ENCODE measurements at regions not wholly inside any gene's neighbourhood (a gene's known extent, or its start where the extent isn't known, plus 50 kb on each side); places are given as distances from the start of the nearest gene placed in this dataset.

GRCh38 chr1:173353350-173353749 lies 123.8 kb upstream of the PRDX6 start:
- intact Hi-C loops (cut with micrococcal nuclease; ENCODE audit: unreplicated experiment) = no loop called here
- Histone ChIP-seq H3K4me3 (ENCODE audit: low read depth, low read length) (no peak overlapping the region), H3K36me3 (ENCODE audit: control insufficient read depth, insufficient read depth, low read length) (no peaks in the 10 kb centered on the region), H3K4me1 (no peaks in the 10 kb centered on the region), H3K27me3 (replicated peaks; ENCODE audit: control insufficient read depth, insufficient read depth, low read length) (no peaks in the 10 kb centered on the region), H3K9me3 (peaks cover 13% of the 10 kb centered on the region)
- no peaks in the 10 kb centered on the region for H3K4me1 Mint-ChIP-seq (ENCODE audit: low read depth, unreplicated experiment)
- H3K36me3 Mint-ChIP-seq (ENCODE audit: insufficient read depth, unreplicated experiment) = peaks cover 6% of the 10 kb centered on the region
- H3K27me3 Mint-ChIP-seq (ENCODE audit: insufficient read depth, unreplicated experiment) = no peaks in the 10 kb centered on the region
- no peak overlapping the region for H3K27ac Mint-ChIP-seq (ENCODE audit: unreplicated experiment)
- POLR2A ChIA-PET = no interaction called here
- no TSS peak for BruUV-seq (replicated peaks)
- CTCF ChIA-PET = no interaction called here
- TF ChIP-seq, protein P1, sequence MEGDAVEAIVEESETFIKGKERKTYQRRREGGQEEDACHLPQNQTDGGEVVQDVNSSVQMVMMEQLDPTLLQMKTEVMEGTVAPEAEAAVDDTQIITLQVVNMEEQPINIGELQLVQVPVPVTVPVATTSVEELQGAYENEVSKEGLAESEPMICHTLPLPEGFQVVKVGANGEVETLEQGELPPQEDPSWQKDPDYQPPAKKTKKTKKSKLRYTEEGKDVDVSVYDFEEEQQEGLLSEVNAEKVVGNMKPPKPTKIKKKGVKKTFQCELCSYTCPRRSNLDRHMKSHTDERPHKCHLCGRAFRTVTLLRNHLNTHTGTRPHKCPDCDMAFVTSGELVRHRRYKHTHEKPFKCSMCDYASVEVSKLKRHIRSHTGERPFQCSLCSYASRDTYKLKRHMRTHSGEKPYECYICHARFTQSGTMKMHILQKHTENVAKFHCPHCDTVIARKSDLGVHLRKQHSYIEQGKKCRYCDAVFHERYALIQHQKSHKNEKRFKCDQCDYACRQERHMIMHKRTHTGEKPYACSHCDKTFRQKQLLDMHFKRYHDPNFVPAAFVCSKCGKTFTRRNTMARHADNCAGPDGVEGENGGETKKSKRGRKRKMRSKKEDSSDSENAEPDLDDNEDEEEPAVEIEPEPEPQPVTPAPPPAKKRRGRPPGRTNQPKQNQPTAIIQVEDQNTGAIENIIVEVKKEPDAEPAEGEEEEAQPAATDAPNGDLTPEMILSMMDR (IDR thresholded peaks at IDR 0.05; ENCODE audit: insufficient read depth in 1 of 2, low read depth in 1 of 2, low read length in 1 of 2, severe bottlenecking in 1 of 2, unreplicated experiment in 1 of 2) = no peak
- no peak for DNase-seq
- H3K9me3 Mint-ChIP-seq (ENCODE audit: unreplicated experiment) = peaks cover 57% of the 10 kb centered on the region
- no peak overlapping the region for H3K4me3 Mint-ChIP-seq (ENCODE audit: unreplicated experiment)

- Mint-ChIP-seq H3K4me1 (ENCODE audit: low read depth, unreplicated experiment) (no peaks in the 10 kb centered on the region), H3K4me3 (ENCODE audit: unreplicated experiment) (no peak overlapping the region), H3K27ac (ENCODE audit: unreplicated experiment) (no peak overlapping the region), H3K27me3 (ENCODE audit: insufficient read depth, unreplicated experiment) (no peaks in the 10 kb centered on the region), H3K9me3 (ENCODE audit: unreplicated experiment) (peaks cover 53% of the 10 kb centered on the region), H3K36me3 (ENCODE audit: insufficient read depth, unreplicated experiment) (peaks cover 6% of the 10 kb centered on the region)
- BruUV-seq (replicated peaks) = no TSS peak
- Histone ChIP-seq H3K4me3 (ENCODE audit: low read depth, low read length) (no peak overlapping the region), H3K36me3 (ENCODE audit: control insufficient read depth, insufficient read depth, low read length) (no peaks in the 10 kb centered on the region), H3K27me3 (replicated peaks; ENCODE audit: control insufficient read depth, insufficient read depth, low read length) (no peaks in the 10 kb centered on the region), H3K9me3 (peaks cover 13% of the 10 kb centered on the region; the same call in 1 of the 2 replicates), H3K4me1 (no peaks in the 10 kb centered on the region)
- no peak for DNase-seq
- POLR2A ChIA-PET = no interaction called here
- TF ChIP-seq, protein P1 (IDR thresholded peaks at IDR 0.05; ENCODE audit: insufficient read depth in 1 of 2, low read depth in 1 of 2, low read length in 1 of 2, severe bottlenecking in 1 of 2, unreplicated experiment in 1 of 2) = no peak
- intact Hi-C loops (cut with micrococcal nuclease; ENCODE audit: unreplicated experiment) = no loop called here
- CTCF ChIA-PET = no interaction called here
Measured at GRCh38 chr1:173354937-173355280, 122.2 kb upstream of the PRDX6 start.

DNA sequence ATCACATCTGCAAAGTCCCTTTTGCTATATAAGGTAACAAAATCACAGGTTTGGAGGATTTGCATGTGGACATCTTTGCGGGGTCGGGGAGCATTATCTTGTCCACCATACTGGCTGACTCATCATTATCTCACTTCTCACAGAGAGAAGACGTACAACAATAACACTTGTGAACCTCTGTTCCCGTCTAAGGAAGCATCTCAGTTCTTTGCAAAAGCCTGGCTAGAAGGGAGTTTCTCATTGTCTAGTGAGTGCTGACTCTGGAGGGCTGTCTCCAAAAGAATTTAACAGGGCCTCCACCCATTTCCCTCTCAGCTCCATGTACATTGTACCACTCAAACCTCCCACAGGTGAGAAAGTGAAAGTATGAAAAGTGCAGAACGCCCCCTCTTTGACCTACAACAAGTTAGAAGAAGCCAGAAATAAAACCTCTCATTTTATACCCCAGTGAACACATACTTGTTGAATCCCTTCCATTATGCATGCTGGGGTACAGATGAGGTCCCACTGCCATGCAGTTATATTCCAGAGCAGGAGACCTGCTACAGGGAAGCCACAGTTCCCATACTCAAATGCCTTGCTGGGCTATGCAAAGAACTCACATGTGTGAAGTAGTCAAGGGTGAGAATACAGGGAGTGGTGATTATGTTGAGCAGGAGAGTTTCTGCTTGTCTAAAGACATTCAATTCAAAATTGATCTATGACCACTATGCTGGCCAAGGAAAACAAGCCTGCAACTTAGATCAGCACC lies 121.7 kb upstream of the PRDX6 start:
- H3K27me3 ChIP-seq (replicated peaks; ENCODE audit: control insufficient read depth, insufficient read depth, low read length) = no peaks in the 10 kb centered on the region
- ChIA-PET CTCF (no interaction called here), POLR2A (no interaction called here)
- Mint-ChIP-seq H3K27me3 (ENCODE audit: insufficient read depth, unreplicated experiment) (no peaks in the 10 kb centered on the region), H3K4me3 (ENCODE audit: unreplicated experiment) (no peak overlapping the region), H3K36me3 (ENCODE audit: insufficient read depth, unreplicated experiment) (peaks cover 6% of the 10 kb centered on the region), H3K9me3 (ENCODE audit: unreplicated experiment) (peaks cover 48% of the 10 kb centered on the region), H3K4me1 (ENCODE audit: low read depth, unreplicated experiment) (no peaks in the 10 kb centered on the region), H3K27ac (ENCODE audit: unreplicated experiment) (no peak overlapping the region)
- TF ChIP-seq, protein P1 (IDR thresholded peaks at IDR 0.05; ENCODE audit: insufficient read depth in 1 of 2, low read depth in 1 of 2, low read length in 1 of 2, severe bottlenecking in 1 of 2, unreplicated experiment in 1 of 2) = no peak
- H3K9me3 ChIP-seq = peaks cover 13% of the 10 kb centered on the region; the same call in 1 of the 2 replicates
- H3K36me3 ChIP-seq (ENCODE audit: control insufficient read depth, insufficient read depth, low read length) = no peaks in the 10 kb centered on the region
- no peaks in the 10 kb centered on the region for H3K4me1 ChIP-seq
- intact Hi-C loops (cut with micrococcal nuclease; ENCODE audit: unreplicated experiment) = no loop called here
- no peak for DNase-seq
- BruUV-seq (replicated peaks) = no TSS peak
- no peak overlapping the region for H3K4me3 ChIP-seq (ENCODE audit: low read depth, low read length)
